ENCODE measurements at regions not wholly inside any gene's neighbourhood (a gene's known extent, or its start where the extent isn't known, plus 50 kb on each side); places are given as distances from the start of the nearest gene placed in this dataset.
"Not testable (repeated sequence)": the region's sequence is repeated elsewhere in the genome, so short reads cannot be mapped to it uniquely, and the experiment has no call there.

GRCh38 chr6:170057961-170058877 is 232.7 kb downstream of the DLL1 start:
- no peak for DNase-seq
- intact Hi-C loops (cut with micrococcal nuclease) = no loop called here
- no peak for ATAC-seq

GRCh38 chr6:170057034-170057734 is 233.7 kb downstream of the DLL1 start:
- DNase-seq (no peak), ATAC-seq (no peak)
- intact Hi-C loops (cut with micrococcal nuclease) = no loop called here

- DNase-seq (no peak), ATAC-seq (no peak)
- intact Hi-C loops (cut with micrococcal nuclease) = no loop called here
Observed at GRCh38 chr6:170056278-170056711, 234.6 kb downstream of the DLL1 start.

GRCh38 chr6:170055797-170056196 is 235.1 kb downstream of the DLL1 start:
- DNase-seq; intact Hi-C loops (cut with micrococcal nuclease): not testable (repeated sequence)

GRCh38 chr6:170053966-170054661 is 236.8 kb downstream of the DLL1 start:
- no peak for ATAC-seq
- intact Hi-C loops (cut with micrococcal nuclease) = no loop called here
- DNase-seq = no peak

More at GRCh38 chr6:170055797-170056196, 235.1 kb downstream of the DLL1 start:
- ATAC-seq = not testable (repeated sequence)

- ATAC-seq = no peak
- no peak for DNase-seq
Observed at GRCh38 chr6:170052991-170053821, 237.7 kb downstream of the DLL1 start.

GRCh38 chr6:170051229-170052172 is 239.4 kb downstream of the DLL1 start:
- DNase-seq = no peak
- intact Hi-C loops (cut with micrococcal nuclease) = no loop called here
- no peak for ATAC-seq

More at GRCh38 chr6:170052991-170053821, 237.7 kb downstream of the DLL1 start:
- intact Hi-C loops (cut with micrococcal nuclease) = no loop called here

- intact Hi-C loops (cut with micrococcal nuclease) = no loop called here
- DNase-seq (no peak), ATAC-seq (no peak)
Observed at GRCh38 chr6:170050591-170051041, 240.3 kb downstream of the DLL1 start.

GRCh38 chr6:170049641-170050561 is 241.0 kb downstream of the DLL1 start:
- intact Hi-C loops (cut with micrococcal nuclease) = no loop called here

GRCh38 chr6:170048615-170049256 is 242.1 kb downstream of the DLL1 start:
- ATAC-seq = no peak
- intact Hi-C loops (cut with micrococcal nuclease) = no loop called here
- peak; percentile 65 for DNase-seq

More at GRCh38 chr6:170049641-170050561, 241.0 kb downstream of the DLL1 start:
- ATAC-seq = peak; percentile 89
- DNase-seq = peak; percentile 92

- intact Hi-C loops (cut with micrococcal nuclease) = no loop called here
Observed at GRCh38 chr6:170047823-170048222, 243.1 kb downstream of the DLL1 start.

GRCh38 chr6:170046791-170047626 is 243.9 kb downstream of the DLL1 start:
- intact Hi-C loops (cut with micrococcal nuclease) = no loop called here
- DNase-seq (peak; percentile 5), ATAC-seq (no peak)

More at GRCh38 chr6:170047823-170048222, 243.1 kb downstream of the DLL1 start:
- ATAC-seq (no peak), DNase-seq (no peak)

- intact Hi-C loops (cut with micrococcal nuclease) = no loop called here
- peak; percentile 41 for DNase-seq
- peak; percentile 6 for ATAC-seq
Observed at GRCh38 chr6:170045981-170046667, 244.8 kb downstream of the DLL1 start.

GRCh38 chr6:170045563-170045960 is 245.3 kb downstream of the DLL1 start:
- intact Hi-C loops (cut with micrococcal nuclease) = no loop called here
- DNase-seq = peak; percentile 18
- no peak for ATAC-seq
